Activated naive CD8-positive, alpha-beta T cell treated with anti-CD3 and anti-CD28 coated beads for 36 hours (primary cell): ENCODE measurements at regions not wholly inside any gene's neighbourhood (a gene's known extent, or its start where the extent isn't known, plus 50 kb on each side); places are given as distances from the start of the nearest gene placed in this dataset.

Source experiments
- DNase-seq: peaks from one replicate; pipeline ENCODE4 v3.0.0; 2021
- H3K27ac Mint-ChIP-seq: one replicate; pipeline ENCODE4 v1.8.0; 2022; ENCODE audit warnings: mild to moderate bottlenecking, moderate library complexity, mixed read lengths
- H3K27me3 Mint-ChIP-seq: one replicate; pipeline ENCODE4 v1.8.0; 2022; ENCODE audit warnings: mild to moderate bottlenecking, mixed read lengths
- H3K36me3 Mint-ChIP-seq: one replicate; pipeline ENCODE4 v1.8.0; 2021; ENCODE audit warnings: mild to moderate bottlenecking, mixed read lengths
- H3K4me1 Mint-ChIP-seq: one replicate; pipeline ENCODE4 v1.8.0; 2021; ENCODE audit warnings: mixed read lengths
- H3K4me3 Mint-ChIP-seq: one replicate; pipeline ENCODE4 v1.8.0; 2022; ENCODE audit warnings: mild to moderate bottlenecking, moderate library complexity, mixed read lengths
- H3K9me3 Mint-ChIP-seq: one replicate; pipeline ENCODE4 v1.8.0; 2022; ENCODE audit warnings: mixed read lengths

DNA sequence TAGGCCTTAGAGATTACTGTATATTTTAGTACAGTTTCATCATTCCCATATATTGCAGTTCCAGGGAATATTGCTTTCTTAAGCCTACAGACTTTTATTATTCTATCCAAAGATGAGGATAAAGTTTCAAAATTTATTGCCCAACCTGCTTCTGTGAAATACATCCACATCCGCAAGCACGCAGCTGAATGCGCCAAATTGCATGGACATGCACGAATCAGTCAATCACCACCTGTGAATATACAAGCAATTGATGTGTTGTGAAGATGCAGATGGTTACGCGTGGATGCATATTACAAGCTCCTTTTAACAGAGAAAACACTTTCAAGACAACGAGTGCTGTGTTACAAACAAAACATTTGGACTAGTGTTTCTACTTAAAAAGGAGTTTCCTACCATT lies 577.8 kb upstream of the PLXNA2 start:
- H3K9me3 Mint-ChIP-seq = no peaks in the 10 kb centered on the region

DNA sequence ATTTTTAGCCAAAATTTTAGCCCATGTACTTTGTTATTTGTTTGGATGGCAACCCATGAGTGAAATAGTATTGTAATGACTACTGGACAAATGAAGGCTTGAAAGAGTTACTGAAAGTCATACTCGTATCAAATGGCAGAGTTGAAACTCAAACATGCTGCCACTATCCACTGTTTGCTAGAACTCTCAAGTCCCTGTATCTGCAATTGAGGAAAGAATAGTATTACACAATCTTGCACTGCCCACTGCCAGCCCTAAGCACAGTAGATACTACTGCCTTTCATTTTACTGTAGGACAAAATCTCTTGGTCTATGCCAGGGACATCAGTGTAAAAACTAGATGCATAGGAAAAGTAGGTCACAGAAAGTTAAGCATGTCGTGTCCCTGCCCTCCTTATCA lies 581.1 kb upstream of the PLXNA2 start:
- no peak overlapping the region for H3K27ac Mint-ChIP-seq
- no peaks in the 10 kb centered on the region for H3K4me1 Mint-ChIP-seq
- no peaks in the 10 kb centered on the region for H3K9me3 Mint-ChIP-seq
- no peaks in the 10 kb centered on the region for H3K27me3 Mint-ChIP-seq
- no peak overlapping the region for H3K4me3 Mint-ChIP-seq
- no peaks in the 10 kb centered on the region for H3K36me3 Mint-ChIP-seq
- DNase-seq = no peak

More for the DNA sequence above, 577.8 kb upstream of the PLXNA2 start:
- Mint-ChIP-seq H3K4me1 (no peaks in the 10 kb centered on the region), H3K4me3 (no peak overlapping the region), H3K36me3 (no peaks in the 10 kb centered on the region), H3K27ac (no peak overlapping the region), H3K27me3 (peaks cover 12% of the 10 kb centered on the region)
- DNase-seq = no peak

GRCh38 chr1:208829595-208829994 lies 585.4 kb upstream of the PLXNA2 start:
- no peaks in the 10 kb centered on the region for H3K4me1 Mint-ChIP-seq
- DNase-seq = no peak
- no peaks in the 10 kb centered on the region for H3K27me3 Mint-ChIP-seq
- H3K36me3 Mint-ChIP-seq = no peaks in the 10 kb centered on the region
- H3K4me3 Mint-ChIP-seq = no peak overlapping the region
- no peaks in the 10 kb centered on the region for H3K9me3 Mint-ChIP-seq
- no peak overlapping the region for H3K27ac Mint-ChIP-seq

DNA sequence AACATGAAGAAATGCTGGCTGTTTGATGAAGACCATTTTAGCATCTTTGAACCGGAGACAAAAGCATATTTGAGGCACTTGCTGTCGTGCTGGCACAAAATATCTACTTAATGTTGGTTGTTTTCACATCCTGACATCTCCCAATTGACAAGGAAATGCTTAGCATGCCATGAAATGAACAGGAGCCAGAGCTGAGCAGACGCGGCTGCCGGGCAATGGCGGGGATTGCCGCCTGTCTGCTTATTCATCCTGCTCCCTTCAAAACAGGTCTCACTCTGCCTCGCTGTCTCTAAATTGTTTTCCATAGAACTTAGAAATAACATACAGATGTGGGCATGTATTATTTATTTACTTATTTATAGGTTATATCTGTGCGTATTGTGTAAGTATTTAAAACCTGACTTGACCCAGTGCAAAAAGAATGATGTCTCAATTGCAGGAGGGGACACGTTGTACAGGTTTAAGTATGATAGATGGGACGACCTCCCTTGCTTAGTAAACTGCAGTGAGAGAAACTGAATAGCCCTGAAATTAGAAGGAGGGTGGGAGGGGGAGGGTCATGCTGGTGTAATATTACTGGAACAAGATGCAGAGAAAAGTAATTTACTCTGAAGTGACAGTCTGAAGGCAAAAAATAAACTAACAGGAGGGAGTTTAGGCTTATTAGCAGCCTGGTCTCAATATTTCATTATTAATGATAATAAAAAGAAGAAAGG lies 590.4 kb upstream of the PLXNA2 start:
- H3K4me3 Mint-ChIP-seq = no peak overlapping the region

GRCh38 chr1:208835097-208835463 lies 590.9 kb upstream of the PLXNA2 start:
- Mint-ChIP-seq H3K4me1 (no peaks in the 10 kb centered on the region), H3K27ac (no peak overlapping the region), H3K36me3 (no peaks in the 10 kb centered on the region), H3K27me3 (peaks cover 4% of the 10 kb centered on the region), H3K9me3 (no peaks in the 10 kb centered on the region), H3K4me3 (no peak overlapping the region)
- no peak for DNase-seq

More for the DNA sequence above, 590.4 kb upstream of the PLXNA2 start:
- Mint-ChIP-seq H3K27me3 (peaks cover 4% of the 10 kb centered on the region), H3K36me3 (no peaks in the 10 kb centered on the region), H3K27ac (no peak overlapping the region), H3K4me1 (no peaks in the 10 kb centered on the region), H3K9me3 (no peaks in the 10 kb centered on the region)
- no peak for DNase-seq

- Mint-ChIP-seq H3K27me3 (peaks cover 4% of the 10 kb centered on the region), H3K27ac (no peak overlapping the region), H3K36me3 (no peaks in the 10 kb centered on the region), H3K9me3 (no peaks in the 10 kb centered on the region), H3K4me3 (no peak overlapping the region), H3K4me1 (no peaks in the 10 kb centered on the region)
- no peak for DNase-seq
Observed at GRCh38 chr1:208835781-208836180, 591.6 kb upstream of the PLXNA2 start.

DNA sequence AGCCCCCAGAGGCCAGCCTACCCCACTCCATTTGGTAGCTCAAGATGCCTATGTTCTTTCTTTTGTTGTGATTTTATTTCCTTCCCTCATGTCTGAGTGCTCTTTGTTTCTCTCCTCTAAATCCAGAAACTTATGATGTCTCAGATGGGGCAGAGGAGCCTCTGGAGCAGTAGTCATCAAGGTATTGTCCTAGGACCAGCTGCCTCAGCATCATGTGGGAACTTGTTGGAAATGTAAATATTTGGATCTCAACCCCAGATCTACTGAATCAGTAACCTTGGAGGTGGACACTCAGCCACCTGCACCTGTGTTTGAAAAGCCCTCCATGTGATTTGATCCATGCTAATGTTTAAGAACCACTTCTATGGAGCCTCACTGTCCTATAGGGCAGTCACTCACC lies 593.1 kb upstream of the PLXNA2 start:
- Mint-ChIP-seq H3K4me1 (no peaks in the 10 kb centered on the region), H3K9me3 (no peaks in the 10 kb centered on the region), H3K27me3 (peaks cover 5% of the 10 kb centered on the region), H3K27ac (no peak overlapping the region), H3K36me3 (no peaks in the 10 kb centered on the region), H3K4me3 (no peak overlapping the region)
- no peak for DNase-seq

DNA sequence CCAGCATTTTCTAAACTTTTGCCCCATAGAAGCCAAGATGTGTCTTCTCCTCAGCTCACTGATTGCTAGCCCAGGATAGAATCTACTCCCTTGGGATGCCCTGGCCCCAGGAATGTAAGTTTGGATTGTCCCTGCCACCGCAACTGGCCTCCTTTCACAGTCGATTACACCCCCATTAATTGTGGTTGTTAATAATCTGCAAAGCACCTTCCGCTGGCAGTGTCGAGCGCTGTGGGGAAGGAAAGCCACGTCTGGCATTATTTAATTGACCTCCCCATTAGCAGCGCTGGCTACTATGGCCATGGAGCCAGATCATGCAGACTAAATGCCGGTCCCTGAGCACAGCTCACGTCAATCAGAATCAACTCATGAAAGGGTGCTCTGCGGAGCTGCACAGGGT lies 597.3 kb upstream of the PLXNA2 start:
- H3K36me3 Mint-ChIP-seq = no peaks in the 10 kb centered on the region
- DNase-seq = no peak
- H3K9me3 Mint-ChIP-seq = no peaks in the 10 kb centered on the region
- no peaks in the 10 kb centered on the region for H3K4me1 Mint-ChIP-seq
- H3K4me3 Mint-ChIP-seq = no peak overlapping the region
- peaks cover 7% of the 10 kb centered on the region for H3K27me3 Mint-ChIP-seq
- H3K27ac Mint-ChIP-seq = no peak overlapping the region

GRCh38 chr1:208842451-208842850 lies 598.3 kb upstream of the PLXNA2 start:
- Mint-ChIP-seq H3K27ac (no peak overlapping the region), H3K27me3 (peaks cover 3% of the 10 kb centered on the region), H3K4me3 (no peak overlapping the region), H3K4me1 (no peaks in the 10 kb centered on the region), H3K36me3 (no peaks in the 10 kb centered on the region), H3K9me3 (no peaks in the 10 kb centered on the region)
- no peak for DNase-seq

DNA sequence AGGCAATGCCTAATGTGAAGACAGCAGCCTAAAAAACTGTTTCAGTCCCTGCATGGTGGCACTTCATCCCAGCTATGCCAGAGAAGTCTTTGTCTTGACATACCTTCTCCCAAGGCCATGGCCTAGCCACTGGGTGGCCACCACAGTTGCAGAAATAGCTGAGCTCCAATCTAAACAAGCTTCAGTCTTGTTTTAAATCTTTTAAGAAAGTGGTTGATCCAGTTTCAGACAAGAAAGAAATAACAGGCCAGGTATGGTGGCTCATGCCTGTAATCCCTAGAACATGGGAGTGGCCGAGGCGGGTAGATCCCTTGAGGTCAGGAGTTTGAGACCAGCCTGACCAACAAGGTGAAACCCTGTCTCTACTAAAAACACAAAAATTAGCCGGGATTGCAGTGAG lies 600.0 kb upstream of the PLXNA2 start:
- H3K4me3 Mint-ChIP-seq = no peak overlapping the region
- no peak for DNase-seq
- no peaks in the 10 kb centered on the region for H3K36me3 Mint-ChIP-seq
- H3K4me1 Mint-ChIP-seq = no peaks in the 10 kb centered on the region
- H3K9me3 Mint-ChIP-seq = no peaks in the 10 kb centered on the region
- peaks cover 3% of the 10 kb centered on the region for H3K27me3 Mint-ChIP-seq
- no peak overlapping the region for H3K27ac Mint-ChIP-seq

- Mint-ChIP-seq H3K9me3 (no peaks in the 10 kb centered on the region), H3K4me1 (no peaks in the 10 kb centered on the region), H3K27ac (no peak overlapping the region), H3K27me3 (no peaks in the 10 kb centered on the region), H3K36me3 (no peaks in the 10 kb centered on the region), H3K4me3 (no peak overlapping the region)
- no peak for DNase-seq
Observed at GRCh38 chr1:208848854-208849253, 604.7 kb upstream of the PLXNA2 start.

DNA sequence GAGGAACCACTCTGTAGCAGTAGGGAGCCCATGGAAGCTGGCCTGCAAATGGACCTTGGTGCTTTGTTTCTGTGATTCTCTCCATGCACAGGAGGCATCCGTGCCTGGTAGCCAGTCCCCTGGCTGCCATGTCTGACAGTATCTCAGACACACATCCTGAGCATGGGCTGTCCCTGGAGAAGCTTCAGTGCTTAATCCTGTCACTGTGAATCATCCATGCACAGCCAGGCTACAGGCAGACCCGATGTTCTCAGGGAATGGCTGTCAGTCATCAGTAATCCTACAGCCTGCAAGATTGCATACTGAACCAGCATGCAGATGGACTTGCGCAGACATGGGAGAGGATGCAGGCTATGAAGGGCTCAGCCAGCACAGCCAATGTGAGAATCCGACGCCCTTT lies 606.3 kb upstream of the PLXNA2 start:
- no peak for DNase-seq
- Mint-ChIP-seq H3K27ac (no peak overlapping the region), H3K9me3 (no peaks in the 10 kb centered on the region), H3K4me1 (no peaks in the 10 kb centered on the region), H3K4me3 (no peak overlapping the region), H3K27me3 (no peaks in the 10 kb centered on the region), H3K36me3 (no peaks in the 10 kb centered on the region)

- H3K9me3 Mint-ChIP-seq = no peaks in the 10 kb centered on the region
- H3K27ac Mint-ChIP-seq = no peak overlapping the region
- no peaks in the 10 kb centered on the region for H3K27me3 Mint-ChIP-seq
- H3K36me3 Mint-ChIP-seq = no peaks in the 10 kb centered on the region
- no peak for DNase-seq
- H3K4me3 Mint-ChIP-seq = no peak overlapping the region
- H3K4me1 Mint-ChIP-seq = no peaks in the 10 kb centered on the region
Observed at GRCh38 chr1:208851366-208851765, 607.2 kb upstream of the PLXNA2 start.

GRCh38 chr1:208852911-208853310 lies 608.7 kb upstream of the PLXNA2 start:
- no peaks in the 10 kb centered on the region for H3K36me3 Mint-ChIP-seq

GRCh38 chr1:208855403-208855802 lies 611.2 kb upstream of the PLXNA2 start:
- Mint-ChIP-seq H3K27me3 (peaks cover 5% of the 10 kb centered on the region), H3K9me3 (no peaks in the 10 kb centered on the region), H3K36me3 (no peaks in the 10 kb centered on the region), H3K4me3 (no peak overlapping the region), H3K27ac (no peak overlapping the region), H3K4me1 (no peaks in the 10 kb centered on the region)
- DNase-seq = no peak

More at GRCh38 chr1:208852911-208853310, 608.7 kb upstream of the PLXNA2 start:
- peaks cover 4% of the 10 kb centered on the region for H3K27me3 Mint-ChIP-seq
- DNase-seq = no peak
- no peaks in the 10 kb centered on the region for H3K9me3 Mint-ChIP-seq
- no peaks in the 10 kb centered on the region for H3K4me1 Mint-ChIP-seq
- no peak overlapping the region for H3K27ac Mint-ChIP-seq
- H3K4me3 Mint-ChIP-seq = no peak overlapping the region

GRCh38 chr1:208857465-208857864 lies 613.3 kb upstream of the PLXNA2 start:
- H3K9me3 Mint-ChIP-seq = peaks cover 1% of the 10 kb centered on the region
- H3K4me1 Mint-ChIP-seq = no peaks in the 10 kb centered on the region
- no peak for DNase-seq
- H3K27me3 Mint-ChIP-seq = peaks cover 5% of the 10 kb centered on the region
- no peak overlapping the region for H3K27ac Mint-ChIP-seq
- no peak overlapping the region for H3K4me3 Mint-ChIP-seq
- H3K36me3 Mint-ChIP-seq = no peaks in the 10 kb centered on the region
